NB4 (cell line): ENCODE measurements at regions not wholly inside any gene's neighbourhood (a gene's known extent, or its start where the extent isn't known, plus 50 kb on each side); places are given as distances from the start of the nearest gene placed in this dataset.

Source experiments
- DNase-seq: peaks from one replicate; pipeline ENCODE4 v3.0.0; 2010; ENCODE audit warnings: low read depth
- H3K4me3 ChIP-seq: one replicate; pipeline ENCODE4 v1.5.1; 2011; ENCODE audit warnings: mild to moderate bottlenecking, low read depth, low read length, moderate library complexity
- MYC ChIP-seq: IDR thresholded peaks from 2 replicates; pipeline ENCODE4 v1.6.1; 2011; ENCODE audit warnings: low read depth, low read length
- POLR2A ChIP-seq: IDR thresholded peaks from 2 replicates; pipeline ENCODE4 v1.6.1; 2011; ENCODE audit warnings: mild to moderate bottlenecking; ENCODE audit not compliant: insufficient read length; ENCODE audit errors: extremely low read depth
- TF ChIP-seq, protein P1 (sequence below): IDR thresholded peaks from one replicate; pipeline ENCODE4 v1.5.1; 2012; ENCODE audit warnings: low read depth, low read length
- TF ChIP-seq, protein P2 (sequence below): IDR thresholded peaks from 2 replicates; pipeline ENCODE4 v1.6.1; 2011; ENCODE audit warnings: low read depth, low read length

DNA sequence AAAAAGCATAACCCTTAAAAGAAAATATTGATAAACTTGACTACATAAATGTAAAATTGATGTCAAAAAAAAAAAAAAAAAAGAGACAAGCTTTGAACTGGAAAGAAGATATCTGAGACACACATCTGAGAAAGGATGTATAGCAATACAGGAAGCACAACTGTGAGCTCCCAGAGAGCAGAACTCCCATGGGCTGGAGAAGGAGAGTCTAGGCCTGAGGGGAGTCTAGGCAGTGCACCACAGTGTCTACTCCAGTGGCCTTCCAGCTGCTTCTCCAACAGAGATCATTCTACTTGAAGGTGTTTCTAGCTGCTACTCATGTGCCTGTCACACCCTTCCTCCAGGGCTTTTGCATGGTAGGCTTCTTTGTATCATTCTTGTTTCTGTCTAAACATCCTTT is 54.2 kb upstream of the SYT9 start:
- no peak for DNase-seq
- no peak overlapping the region for H3K4me3 ChIP-seq
- TF ChIP-seq, protein P1, sequence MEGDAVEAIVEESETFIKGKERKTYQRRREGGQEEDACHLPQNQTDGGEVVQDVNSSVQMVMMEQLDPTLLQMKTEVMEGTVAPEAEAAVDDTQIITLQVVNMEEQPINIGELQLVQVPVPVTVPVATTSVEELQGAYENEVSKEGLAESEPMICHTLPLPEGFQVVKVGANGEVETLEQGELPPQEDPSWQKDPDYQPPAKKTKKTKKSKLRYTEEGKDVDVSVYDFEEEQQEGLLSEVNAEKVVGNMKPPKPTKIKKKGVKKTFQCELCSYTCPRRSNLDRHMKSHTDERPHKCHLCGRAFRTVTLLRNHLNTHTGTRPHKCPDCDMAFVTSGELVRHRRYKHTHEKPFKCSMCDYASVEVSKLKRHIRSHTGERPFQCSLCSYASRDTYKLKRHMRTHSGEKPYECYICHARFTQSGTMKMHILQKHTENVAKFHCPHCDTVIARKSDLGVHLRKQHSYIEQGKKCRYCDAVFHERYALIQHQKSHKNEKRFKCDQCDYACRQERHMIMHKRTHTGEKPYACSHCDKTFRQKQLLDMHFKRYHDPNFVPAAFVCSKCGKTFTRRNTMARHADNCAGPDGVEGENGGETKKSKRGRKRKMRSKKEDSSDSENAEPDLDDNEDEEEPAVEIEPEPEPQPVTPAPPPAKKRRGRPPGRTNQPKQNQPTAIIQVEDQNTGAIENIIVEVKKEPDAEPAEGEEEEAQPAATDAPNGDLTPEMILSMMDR: no peak
- TF ChIP-seq MYC (no peak), POLR2A (no peak)
- TF ChIP-seq, protein P2, sequence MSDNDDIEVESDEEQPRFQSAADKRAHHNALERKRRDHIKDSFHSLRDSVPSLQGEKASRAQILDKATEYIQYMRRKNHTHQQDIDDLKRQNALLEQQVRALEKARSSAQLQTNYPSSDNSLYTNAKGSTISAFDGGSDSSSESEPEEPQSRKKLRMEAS: no peak
